Thyroid gland (tissue), 4 donors: ENCODE measurements at regions not wholly inside any gene's neighbourhood (a gene's known extent, or its start where the extent isn't known, plus 50 kb on each side); places are given as distances from the start of the nearest gene placed in this dataset.

Experiments
- DNase-seq, 2 donors: peaks; one replicate each; pipeline ENCODE4 v3.0.0-alpha.2; 2019
- H3K27ac ChIP-seq, 3 donors: fragments of 200-600 bp; sonication (generic); 1 replicate in 2 of 3; 2 replicates in 1 of 3; pipeline ENCODE4 v1.5.1; 2016 to 2019; ENCODE audit warnings: mild to moderate bottlenecking in 1 of 3, moderate library complexity in 1 of 3
- H3K27me3 ChIP-seq: fragments of 200-600 bp; sonication (generic); one replicate; pipeline ENCODE4 v1.5.1; 2019
- H3K36me3 ChIP-seq, 2 donors: fragments of 200-600 bp; sonication (generic); one replicate each; pipeline ENCODE4 v1.5.1; 2016 to 2019
- H3K4me1 ChIP-seq, 2 donors: fragments of 200-600 bp; sonication (generic); one replicate each; pipeline ENCODE4 v1.5.1; 2017 to 2019
- H3K4me3 ChIP-seq, 3 donors: fragments of 200-600 bp; sonication (generic); replicated peaks in 1 of 3; 1 replicate in 2 of 3; 2 replicates in 1 of 3; pipeline ENCODE4 v1.5.1; 2016; ENCODE audit warnings: mild to moderate bottlenecking in 1 of 3
- H3K9me3 ChIP-seq: fragments of 200-600 bp; sonication (generic); one replicate; pipeline ENCODE4 v1.5.1; 2017
- POLR2A ChIP-seq, 2 donors: fragments of 450-650 bp; IDR thresholded peaks; one replicate each; pipeline ENCODE4 v1.6.1; 2017; ENCODE audit warnings: antibody characterized with exemption in 2 of 2, mild to moderate bottlenecking in 2 of 2, moderate library complexity in 1 of 2
- WGBS, 2 donors: methylation state at CpG; one replicate each; pipeline ENCODE4 v1.1.5; 2017; 5-methylcytosine and 5-hydroxymethylcytosine counted together
- intact Hi-C: fragments of 100-400 bp; cut with DNase I; formaldehyde crosslinking; loops from one replicate; pipeline ENCODE4 v1.15.1; 2023
- TF ChIP-seq, protein P1 (sequence below), 6 experiments: fragments of 200-600 bp in 3 of 6; fragments of 450-650 bp in 3 of 6; sonication (generic) in 3 of 6; IDR thresholded peaks; one replicate each; pipeline ENCODE4 v1.5.1; 2016 to 2019; ENCODE audit warnings: antibody characterized with exemption in 6 of 6, mild to moderate bottlenecking in 2 of 6, inconsistent platforms in 1 of 6, moderate library complexity in 1 of 6

DNA sequence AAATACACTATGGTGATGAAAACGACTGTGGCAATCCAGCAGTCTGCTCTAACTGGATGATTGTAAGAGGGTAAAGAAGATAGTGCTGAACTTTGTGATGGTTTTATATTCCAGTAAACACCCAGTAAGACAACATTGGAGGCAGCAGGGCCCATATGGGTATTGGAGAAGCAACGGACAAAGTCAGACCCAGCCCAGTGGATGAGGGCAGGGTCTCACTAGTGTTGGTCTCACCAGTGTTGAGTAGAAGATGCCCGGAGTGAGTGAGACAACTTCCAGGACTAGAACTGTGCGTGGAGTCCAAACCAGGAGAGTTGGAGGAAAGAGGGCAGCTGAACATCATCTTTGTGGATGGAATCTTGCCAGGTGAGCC is 71.9 kb upstream of the CELF4 start:
- TF ChIP-seq, protein P1, sequence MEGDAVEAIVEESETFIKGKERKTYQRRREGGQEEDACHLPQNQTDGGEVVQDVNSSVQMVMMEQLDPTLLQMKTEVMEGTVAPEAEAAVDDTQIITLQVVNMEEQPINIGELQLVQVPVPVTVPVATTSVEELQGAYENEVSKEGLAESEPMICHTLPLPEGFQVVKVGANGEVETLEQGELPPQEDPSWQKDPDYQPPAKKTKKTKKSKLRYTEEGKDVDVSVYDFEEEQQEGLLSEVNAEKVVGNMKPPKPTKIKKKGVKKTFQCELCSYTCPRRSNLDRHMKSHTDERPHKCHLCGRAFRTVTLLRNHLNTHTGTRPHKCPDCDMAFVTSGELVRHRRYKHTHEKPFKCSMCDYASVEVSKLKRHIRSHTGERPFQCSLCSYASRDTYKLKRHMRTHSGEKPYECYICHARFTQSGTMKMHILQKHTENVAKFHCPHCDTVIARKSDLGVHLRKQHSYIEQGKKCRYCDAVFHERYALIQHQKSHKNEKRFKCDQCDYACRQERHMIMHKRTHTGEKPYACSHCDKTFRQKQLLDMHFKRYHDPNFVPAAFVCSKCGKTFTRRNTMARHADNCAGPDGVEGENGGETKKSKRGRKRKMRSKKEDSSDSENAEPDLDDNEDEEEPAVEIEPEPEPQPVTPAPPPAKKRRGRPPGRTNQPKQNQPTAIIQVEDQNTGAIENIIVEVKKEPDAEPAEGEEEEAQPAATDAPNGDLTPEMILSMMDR (IDR thresholded peaks at IDR 0.05): no peak
- H3K27ac ChIP-seq: no peak overlapping the region
- H3K36me3 ChIP-seq: no peaks in the 10 kb centered on the region
- WGBS, 2 donors: 79 to 85% methylated on average over 4 of the region's 4 CpGs
- intact Hi-C loops: no loop called here
- no peak overlapping the region for H3K4me3 ChIP-seq
- H3K9me3 ChIP-seq: no peaks in the 10 kb centered on the region
- no peaks in the 10 kb centered on the region for H3K27me3 ChIP-seq
- no peak for DNase-seq
- H3K4me1 ChIP-seq: no peaks in the 10 kb centered on the region

DNA sequence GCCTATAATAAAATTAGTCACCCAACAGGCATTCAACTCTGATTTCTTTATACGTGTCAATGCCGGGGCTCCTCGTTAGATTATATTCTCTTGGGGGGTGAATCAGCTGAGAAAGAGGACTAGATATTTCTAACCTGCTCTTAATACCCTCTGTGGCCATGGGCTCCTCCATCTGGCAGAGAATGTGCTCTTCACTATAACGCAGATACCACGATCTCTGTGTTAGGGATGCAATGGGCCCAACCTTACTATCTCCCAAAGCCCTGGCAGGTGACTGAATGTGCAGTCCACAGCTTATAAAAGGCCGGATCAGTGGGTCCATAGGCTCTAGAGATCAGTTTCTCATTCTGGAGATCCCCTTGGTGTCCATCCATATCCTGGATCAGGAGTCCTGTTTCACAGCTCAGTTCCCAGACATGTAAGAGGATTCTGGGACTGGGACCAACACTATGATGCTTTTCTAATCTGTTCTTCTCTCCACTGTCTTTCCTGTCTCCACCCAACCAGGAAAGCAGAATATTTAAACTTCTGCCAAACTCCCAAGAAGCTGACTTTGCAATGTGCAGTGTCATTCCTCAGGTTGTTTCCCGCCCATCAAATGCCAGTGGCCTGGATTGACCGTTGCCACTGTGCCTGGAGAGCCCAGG is 71.4 kb upstream of the CELF4 start:
- Histone ChIP-seq H3K9me3 (no peaks in the 10 kb centered on the region), H3K27me3 (no peaks in the 10 kb centered on the region), H3K4me3 (no peak overlapping the region), H3K4me1 (no peaks in the 10 kb centered on the region), H3K36me3 (no peaks in the 10 kb centered on the region), H3K27ac (no peak overlapping the region)
- intact Hi-C loops: no loop called here
- TF ChIP-seq, protein P1 (IDR thresholded peaks at IDR 0.05): no peak
- TF ChIP-seq POLR2A (IDR thresholded peaks at IDR 0.05): no peak
- 80 to 90% methylated on average over 8 of the region's 8 CpGs for WGBS, 2 donors
- DNase-seq: no peak

DNA sequence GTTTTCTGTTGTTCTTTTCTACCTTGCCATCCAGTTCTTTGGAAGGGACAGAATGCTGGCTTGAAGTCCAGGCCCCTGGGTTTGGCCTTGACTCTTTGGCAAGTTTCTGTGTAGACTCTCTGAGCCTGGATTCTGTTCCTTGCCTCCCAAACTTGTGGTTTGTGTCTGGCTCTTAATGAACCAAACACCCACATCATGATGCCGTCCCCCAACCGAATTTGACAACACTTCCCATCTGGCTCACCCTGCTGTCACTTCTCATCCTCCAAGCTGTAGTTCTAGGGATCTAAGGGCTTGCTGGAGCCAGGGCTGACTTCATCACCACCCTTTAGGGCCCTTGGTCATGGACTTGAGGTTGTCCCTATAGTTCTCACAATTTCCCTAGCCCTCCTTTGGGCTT is 68.9 kb upstream of the CELF4 start:
- 85 to 91% methylated on average over 2 of the region's 2 CpGs for WGBS, 2 donors
- DNase-seq: no peak
- intact Hi-C loops: no loop called here
- Histone ChIP-seq H3K4me1 (no peaks in the 10 kb centered on the region), H3K9me3 (no peaks in the 10 kb centered on the region), H3K27ac (no peak overlapping the region), H3K36me3 (no peaks in the 10 kb centered on the region), H3K4me3 (no peak overlapping the region), H3K27me3 (no peaks in the 10 kb centered on the region)
- no peak for TF ChIP-seq POLR2A (IDR thresholded peaks at IDR 0.05)
- TF ChIP-seq, protein P1 (IDR thresholded peaks at IDR 0.05): no peak

DNA sequence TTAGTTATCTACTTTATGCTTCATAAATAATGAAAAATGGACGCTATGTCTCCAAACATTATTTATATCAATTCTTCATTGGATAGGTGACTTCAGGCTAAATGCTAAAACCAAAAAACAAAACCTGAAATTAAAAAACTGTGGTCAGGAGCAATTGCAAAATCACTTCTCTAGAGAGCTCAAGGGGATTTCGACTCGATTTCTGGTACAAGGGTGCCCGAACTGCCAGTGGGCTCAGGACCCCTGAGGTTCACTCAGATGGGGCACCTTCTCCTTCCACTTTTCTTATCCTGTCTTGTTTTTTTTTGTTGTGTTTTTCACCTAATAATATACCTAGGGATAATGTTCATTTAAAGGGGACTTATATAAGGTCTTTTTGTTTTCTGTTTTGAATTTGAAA is 65.8 kb upstream of the CELF4 start:
- Histone ChIP-seq H3K9me3 (no peaks in the 10 kb centered on the region), H3K36me3 (no peaks in the 10 kb centered on the region), H3K27me3 (no peaks in the 10 kb centered on the region), H3K4me1 (no peaks in the 10 kb centered on the region), H3K4me3 (no peak overlapping the region), H3K27ac (no peak overlapping the region)
- TF ChIP-seq, protein P1 (IDR thresholded peaks at IDR 0.05): no peak
- TF ChIP-seq POLR2A (IDR thresholded peaks at IDR 0.05): no peak
- no peak for DNase-seq
- intact Hi-C loops: no loop called here
- 82 to 83% methylated on average over 4 of the region's 4 CpGs for WGBS, 2 donors

DNA sequence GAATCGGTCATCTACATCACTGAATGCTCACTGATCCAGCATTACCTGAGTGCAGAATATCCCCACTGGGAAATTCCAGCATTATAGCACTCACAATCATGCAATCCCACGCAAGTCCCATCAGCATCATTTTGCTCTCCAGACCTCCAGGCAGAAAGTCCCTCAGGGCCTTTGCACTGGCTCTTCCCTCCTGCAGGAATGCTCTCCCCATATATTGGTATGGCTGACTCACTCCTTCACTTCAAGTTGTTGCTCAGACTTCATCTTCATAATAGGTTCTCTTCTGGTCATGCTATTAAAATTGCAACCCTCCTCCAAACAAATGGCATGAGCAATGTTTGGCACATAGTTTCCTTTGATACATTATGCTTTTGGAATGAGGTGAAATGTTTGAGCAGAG is 64.7 kb upstream of the CELF4 start:
- intact Hi-C loops: no loop called here
- no peak overlapping the region for H3K4me3 ChIP-seq
- no peaks in the 10 kb centered on the region for H3K36me3 ChIP-seq

More for the DNA sequence above, 64.7 kb upstream of the CELF4 start:
- no peaks in the 10 kb centered on the region for H3K27me3 ChIP-seq
- no peaks in the 10 kb centered on the region for H3K4me1 ChIP-seq
- WGBS, 2 donors: 86 to 95% methylated on average over 2 of the region's 2 CpGs
- no peak overlapping the region for H3K27ac ChIP-seq
- no peak for DNase-seq
- TF ChIP-seq POLR2A (IDR thresholded peaks at IDR 0.05): no peak
- TF ChIP-seq, protein P1 (IDR thresholded peaks at IDR 0.05): no peak
- H3K9me3 ChIP-seq: no peaks in the 10 kb centered on the region
